Heart right ventricle (tissue), 16 donors: ENCODE measurements at regions not wholly inside any gene's neighbourhood (a gene's known extent, or its start where the extent isn't known, plus 50 kb on each side); places are given as distances from the start of the nearest gene placed in this dataset.

ENCODE experiments used
- ATAC-seq, 8 donors: fragments of 200-7000 bp; cut with Tn5 transposase; one replicate each; pipeline ENCODE4 v1.9.1; 2020; ENCODE audit warnings: mild to moderate bottlenecking in 8 of 8, moderate library complexity in 8 of 8, moderate number of reproducible peaks in 1 of 8
- DNase-seq, 2 donors: peaks; one replicate each; pipeline ENCODE4 v3.0.0-alpha.2; 2020
- H3K27ac ChIP-seq, 10 donors: fragments of 200-600 bp; sonication (generic) in 2 of 10; one replicate each; pipeline versions ENCODE4 v1.5.0 to v1.8.0; 2020 to 2022; ENCODE audit warnings: mild to moderate bottlenecking in 3 of 10
- H3K27me3 ChIP-seq, 7 donors: fragments of 200-600 bp; one replicate each; pipeline ENCODE4 v1.8.0; 2021 to 2022; ENCODE audit warnings: mild to moderate bottlenecking in 2 of 7
- H3K36me3 ChIP-seq, 9 donors: fragments of 200-600 bp; sonication (generic) in 1 of 9; one replicate each; pipeline versions ENCODE4 v1.5.0 to v1.8.0; 2020 to 2022; ENCODE audit warnings: mild to moderate bottlenecking in 2 of 9
- H3K4me1 ChIP-seq, 9 donors: fragments of 200-600 bp; sonication (generic) in 1 of 9; one replicate each; pipeline versions ENCODE4 v1.5.0 to v1.8.0; 2020 to 2022; ENCODE audit warnings: mild to moderate bottlenecking in 4 of 9
- H3K4me3 ChIP-seq, 10 donors: fragments of 200-600 bp; sonication (generic) in 2 of 10; one replicate each; pipeline versions ENCODE4 v1.5.0 to v1.8.0; 2020 to 2022; ENCODE audit warnings: mild to moderate bottlenecking in 7 of 10, moderate library complexity in 2 of 10
- H3K9me3 ChIP-seq, 11 donors: fragments of 200-600 bp in 10 of 11; sonication (generic) in 2 of 11; one replicate each; pipeline versions ENCODE4 v1.5.0 to v1.8.0; 2013 to 2022; ENCODE audit warnings: mild to moderate bottlenecking in 2 of 11, control low read depth in 1 of 11, moderate library complexity in 1 of 11
- whole genome bisulfite sequencing, 2 donors: extraction: QIAGEN DNeasy Blood & Tissue Kit; methylation state at CpG; one replicate each; pipeline ENCODE4 v1.1.7; 2013; ENCODE audit warnings: inconsistent platforms in 1 of 2; 5-methylcytosine and 5-hydroxymethylcytosine counted together
- intact Hi-C, 10 donors: fragments of 100-400 bp; cut with DNase I; formaldehyde crosslinking; loops; one replicate each; pipeline versions ENCODE4 v1.11.1 to v1.14.2; 2022
- TF ChIP-seq, protein P1 (sequence below), 9 donors: fragments of 200-600 bp; sonication (generic) in 2 of 9; IDR thresholded peaks; one replicate each; pipeline versions ENCODE4 v1.5.0 to v1.8.0; 2021 to 2022; ENCODE audit warnings: antibody characterized with exemption in 9 of 9, mild to moderate bottlenecking in 5 of 9, moderate library complexity in 1 of 9
- donor health status: Arrhythmogenic right ventricular cardiomyopathy.
- donor health status: ischemic (EF 13 %, LVEDD 7.1; RV severe dilation, severe dysfunction).
- donor health status: healthy with polysubstance abuse.
- donor health status: DM: no; HTN: yes; CAD: no.
- donor health status: DM: no; HTN: no; CAD: no.
- donor health status: ischemic (EF 25% LVEDD 6.9; RV normal size, moderate dysfunction).
- donor health status: ischemic (EF 25% LVEDD 5.7; RV mildly dilated, moderate dysfunction).
- donor health status: healthy.
- donor health status: DM: yes; HTN: yes; CAD: no.
- donor health status: Ischemic cardiomyopathy.
- donor health status: ischemic (EF 35%, LVEDD 5.7; RV mildly dilated, moderate dysfunction).
- donor health status: nonischemic (EF 11% LVEDD 7.7; RV severe dilation, severe dysfunction).
- donor health status: DM: yes; HTN: yes; CAD: no.
- donor health status: PGD.
- donor health status: ischemic (EF 29% LVEDD 5.4; RV normal size, mild dysfunction).
- donor health status: nonischemic (EF 23%, LVEDD 6.1; RV moderate dilation, normal function).

DNA sequence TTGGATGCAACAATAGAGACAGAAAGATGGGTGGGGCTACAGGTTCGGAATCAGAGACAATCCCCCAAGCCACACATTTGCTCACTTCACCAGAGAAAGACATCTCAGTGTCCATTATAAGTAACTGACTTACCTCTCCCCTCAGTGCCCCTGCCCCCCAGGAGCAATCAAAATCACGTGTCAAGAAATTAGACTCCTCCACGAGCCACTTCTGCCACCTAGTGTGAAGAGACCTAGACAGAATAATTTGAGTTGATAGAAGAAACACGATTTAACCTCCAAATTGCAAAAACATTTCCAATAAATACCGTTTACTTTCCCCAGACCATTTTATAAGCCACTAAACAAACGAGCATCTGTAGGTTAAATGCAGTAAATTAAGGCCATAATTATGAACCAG lies 123.2 kb downstream of the SLC30A10 start:
- intact Hi-C loops = loop anchor here in 4 of 10 donors (10.0 kb wide), 2 partner anchors 140 to 230 kb away; no protein-coding TSS in a partner anchor
- DNase-seq (no peak), ATAC-seq (no peak)
- WGBS, 2 donors = 54 to 61% methylated on average over 6 of the region's 6 CpGs
- TF ChIP-seq, protein P1, sequence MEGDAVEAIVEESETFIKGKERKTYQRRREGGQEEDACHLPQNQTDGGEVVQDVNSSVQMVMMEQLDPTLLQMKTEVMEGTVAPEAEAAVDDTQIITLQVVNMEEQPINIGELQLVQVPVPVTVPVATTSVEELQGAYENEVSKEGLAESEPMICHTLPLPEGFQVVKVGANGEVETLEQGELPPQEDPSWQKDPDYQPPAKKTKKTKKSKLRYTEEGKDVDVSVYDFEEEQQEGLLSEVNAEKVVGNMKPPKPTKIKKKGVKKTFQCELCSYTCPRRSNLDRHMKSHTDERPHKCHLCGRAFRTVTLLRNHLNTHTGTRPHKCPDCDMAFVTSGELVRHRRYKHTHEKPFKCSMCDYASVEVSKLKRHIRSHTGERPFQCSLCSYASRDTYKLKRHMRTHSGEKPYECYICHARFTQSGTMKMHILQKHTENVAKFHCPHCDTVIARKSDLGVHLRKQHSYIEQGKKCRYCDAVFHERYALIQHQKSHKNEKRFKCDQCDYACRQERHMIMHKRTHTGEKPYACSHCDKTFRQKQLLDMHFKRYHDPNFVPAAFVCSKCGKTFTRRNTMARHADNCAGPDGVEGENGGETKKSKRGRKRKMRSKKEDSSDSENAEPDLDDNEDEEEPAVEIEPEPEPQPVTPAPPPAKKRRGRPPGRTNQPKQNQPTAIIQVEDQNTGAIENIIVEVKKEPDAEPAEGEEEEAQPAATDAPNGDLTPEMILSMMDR (IDR thresholded peaks at IDR 0.05) = peak in 7 of 9 donors; percentile 15 to 47 (median 34)
- no peaks in the 10 kb centered on the region for H3K36me3 ChIP-seq
- no peak overlapping the region for H3K4me3 ChIP-seq
- H3K9me3 ChIP-seq = peaks cover 0 to 8% (median 0%) of the 10 kb centered on the region in 11 donors
- H3K27ac ChIP-seq = no peak overlapping the region
- H3K4me1 ChIP-seq = peaks cover 0 to 5% (median 0%) of the 10 kb centered on the region in 9 donors
- peaks cover 0 to 4% (median 0%) of the 10 kb centered on the region in 7 donors for H3K27me3 ChIP-seq

DNA sequence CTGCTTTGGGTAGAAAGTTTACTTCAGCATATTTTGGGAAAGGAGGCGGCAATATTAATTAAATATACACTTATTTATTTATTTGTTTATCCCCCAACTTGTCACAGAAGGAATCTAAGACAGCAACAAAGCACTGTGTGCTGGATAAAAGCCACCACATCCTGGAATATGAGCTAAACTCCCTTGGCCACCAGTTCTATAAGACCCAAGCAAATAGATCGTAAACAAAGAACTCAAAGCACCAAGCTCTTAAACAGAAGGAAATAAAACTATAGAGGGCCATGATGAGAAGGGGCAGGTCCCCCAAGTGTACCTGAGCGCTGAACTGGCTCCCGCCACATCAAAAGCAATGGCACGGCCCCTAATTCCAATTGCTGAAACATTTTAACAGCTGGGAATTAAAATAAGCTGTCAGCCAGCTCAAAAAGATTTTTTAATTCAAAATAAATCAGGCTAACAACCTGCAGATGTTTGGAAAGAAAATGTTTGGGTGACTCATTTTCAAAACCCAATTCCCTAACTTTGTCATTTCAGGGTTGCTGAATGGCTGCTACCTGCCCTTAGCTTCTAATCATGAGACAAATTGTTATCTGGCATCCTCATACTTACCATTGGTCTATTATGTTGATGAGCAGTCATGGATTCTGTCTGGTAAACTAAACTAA lies 127.1 kb downstream of the SLC30A10 start:
- DNase-seq = no peak
- 81 to 85% methylated on average over 5 of the region's 5 CpGs for WGBS, 2 donors
- intact Hi-C loops = loop anchor here in 4 of 10 donors (5.0 to 10.0 kb wide), 3 partner anchors 136 to 226 kb away; no protein-coding TSS in a partner anchor
- Histone ChIP-seq H3K27ac (no peak overlapping the region), H3K4me3 (no peak overlapping the region), H3K4me1 (peaks cover 0 to 6% (median 0%) of the 10 kb centered on the region in 9 donors), H3K27me3 (no peaks in the 10 kb centered on the region), H3K9me3 (peaks cover 0 to 8% (median 0%) of the 10 kb centered on the region in 11 donors), H3K36me3 (no peaks in the 10 kb centered on the region)
- TF ChIP-seq, protein P1 (IDR thresholded peaks at IDR 0.05) = no peak
- no peak for ATAC-seq

DNA sequence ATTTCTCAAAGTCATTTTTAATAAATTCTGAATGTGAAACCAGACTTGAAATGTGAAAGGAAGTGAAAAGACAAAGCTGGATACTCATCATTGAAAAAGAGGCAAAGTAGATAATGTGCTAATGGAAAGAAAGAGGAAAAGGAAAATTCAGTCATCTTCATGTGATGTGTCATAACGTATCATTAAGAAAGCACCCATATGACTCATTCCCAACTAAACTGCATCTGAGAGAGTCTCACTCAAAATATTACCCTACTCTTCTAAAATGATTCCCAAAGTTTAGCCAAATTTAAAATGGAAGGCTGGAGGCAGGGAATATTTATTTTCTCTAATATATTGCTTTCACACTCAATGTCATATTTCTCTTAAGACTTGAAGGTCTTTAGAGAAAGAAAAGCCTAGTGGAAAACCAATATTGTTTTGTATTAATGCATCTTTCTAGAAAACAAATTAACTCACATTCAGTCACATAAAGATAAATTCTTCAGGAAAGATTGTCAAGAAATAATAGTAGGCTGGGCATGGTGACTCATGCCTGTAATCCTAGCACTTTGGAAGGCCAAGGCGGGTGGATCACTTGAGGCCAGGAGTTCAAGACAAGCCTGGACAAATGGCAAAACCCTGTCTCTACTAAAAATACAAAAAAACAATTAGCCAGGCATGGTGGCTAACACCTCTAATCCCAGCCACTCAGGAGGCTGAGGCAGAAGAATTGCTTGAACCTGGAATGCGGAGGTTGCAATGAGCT lies 129.9 kb downstream of the SLC30A10 start:
- ATAC-seq = peak in 1 of 8 donors; percentile 55
- H3K4me1 ChIP-seq = peaks cover 0 to 6% (median 0%) of the 10 kb centered on the region in 9 donors
- H3K9me3 ChIP-seq = no peaks in the 10 kb centered on the region
- 76 to 82% methylated on average over 3 of the region's 3 CpGs for WGBS, 2 donors
- peak overlapping the region in 1 of 10 donors; percentile 38 for H3K27ac ChIP-seq
- intact Hi-C loops = loop anchor here in 2 of 10 donors (10.0 kb wide), 2 partner anchors 124 to 224 kb away; no protein-coding TSS in a partner anchor
- no peaks in the 10 kb centered on the region for H3K27me3 ChIP-seq
- no peak overlapping the region for H3K4me3 ChIP-seq
- no peak for DNase-seq
- TF ChIP-seq, protein P1 (IDR thresholded peaks at IDR 0.05) = no peak
- no peaks in the 10 kb centered on the region for H3K36me3 ChIP-seq

DNA sequence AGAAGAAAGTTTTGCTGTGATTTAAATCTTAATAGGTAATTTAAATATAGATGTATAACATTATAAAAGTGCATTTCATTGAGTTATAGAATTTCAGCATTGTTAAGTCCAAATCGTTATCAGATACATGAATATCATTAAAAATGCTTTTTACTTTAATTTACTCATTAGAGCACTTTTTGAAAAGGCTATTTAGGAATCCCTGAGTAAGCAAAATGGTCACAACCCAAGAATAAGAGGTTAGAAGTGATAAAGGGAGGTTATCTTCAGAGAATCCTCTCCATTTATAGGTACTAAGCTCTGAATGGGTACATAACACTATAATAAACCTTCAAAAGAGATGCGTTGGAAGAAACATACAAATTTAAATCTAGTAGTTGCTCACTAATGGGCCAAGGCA lies 130.7 kb downstream of the SLC30A10 start:
- TF ChIP-seq, protein P1 (IDR thresholded peaks at IDR 0.05) = no peak
- 86 to 96% methylated on average over 2 of the region's 2 CpGs for WGBS, 2 donors

More for the DNA sequence above, 130.7 kb downstream of the SLC30A10 start:
- Histone ChIP-seq H3K4me3 (no peak overlapping the region), H3K36me3 (no peaks in the 10 kb centered on the region), H3K27me3 (no peaks in the 10 kb centered on the region), H3K4me1 (peaks cover 0 to 9% (median under 1%) of the 10 kb centered on the region in 9 donors), H3K27ac (peak overlapping the region in 1 of 10 donors; percentile 38), H3K9me3 (no peaks in the 10 kb centered on the region)
- DNase-seq (no peak), ATAC-seq (no peak)
- intact Hi-C loops = loop anchor here in 2 of 10 donors (10.0 kb wide), 2 partner anchors 123 to 223 kb away; no protein-coding TSS in a partner anchor
